Embryonic facial prominence (tissue), 1 donor: ENCODE measurements at regions not wholly inside any gene's neighbourhood (a gene's known extent, or its start where the extent isn't known, plus 50 kb on each side); places are given as distances from the start of the nearest gene placed in this dataset.
"Not testable (repeated sequence)": the region's sequence is repeated elsewhere in the genome, so short reads cannot be mapped to it uniquely, and the experiment has no call there.

Experiments
- DNase-seq: peaks from one replicate; pipeline ENCODE4 v3.0.0-alpha.2; 2016; ENCODE audit errors: extremely low spot score

DNA sequence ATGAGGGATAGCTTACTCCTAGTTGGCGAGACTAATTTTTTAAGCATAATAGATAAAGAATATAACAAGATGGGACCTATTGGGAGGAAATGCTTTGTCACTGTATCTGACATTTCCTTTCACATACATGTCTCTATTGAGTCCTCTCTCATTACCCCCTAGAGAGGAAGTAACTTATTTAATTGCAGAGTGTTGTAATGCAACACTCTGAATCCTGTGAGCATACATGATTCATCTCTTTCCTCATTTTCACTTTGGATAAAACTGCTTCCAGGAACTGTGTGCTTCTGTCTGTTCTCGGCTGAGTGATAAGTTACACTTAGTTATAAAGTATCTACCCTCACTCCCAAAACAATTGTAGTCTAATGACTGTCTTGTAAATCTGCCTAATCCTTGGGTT, 266.1 kb upstream of the ANXA10 start:
- no peak for DNase-seq

DNA sequence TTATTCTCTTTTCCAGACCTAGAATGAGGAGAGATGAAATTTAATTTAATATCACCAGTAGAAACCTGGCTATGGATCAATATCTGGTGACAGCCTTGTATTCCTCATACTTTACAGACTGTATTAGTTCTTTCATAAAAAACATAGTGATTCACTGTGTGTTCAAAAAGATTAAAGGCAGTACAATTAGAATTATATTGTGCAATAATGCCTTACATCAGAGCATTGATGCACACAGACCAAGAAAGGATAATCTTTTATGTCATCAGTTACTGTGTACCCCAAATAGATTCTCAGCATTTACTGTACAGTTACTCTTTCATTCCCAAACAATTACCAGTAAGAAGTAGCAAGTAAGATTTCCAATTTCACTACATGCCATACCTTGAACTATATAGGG, 260.5 kb upstream of the ANXA10 start:
- DNase-seq, result no peak

DNA sequence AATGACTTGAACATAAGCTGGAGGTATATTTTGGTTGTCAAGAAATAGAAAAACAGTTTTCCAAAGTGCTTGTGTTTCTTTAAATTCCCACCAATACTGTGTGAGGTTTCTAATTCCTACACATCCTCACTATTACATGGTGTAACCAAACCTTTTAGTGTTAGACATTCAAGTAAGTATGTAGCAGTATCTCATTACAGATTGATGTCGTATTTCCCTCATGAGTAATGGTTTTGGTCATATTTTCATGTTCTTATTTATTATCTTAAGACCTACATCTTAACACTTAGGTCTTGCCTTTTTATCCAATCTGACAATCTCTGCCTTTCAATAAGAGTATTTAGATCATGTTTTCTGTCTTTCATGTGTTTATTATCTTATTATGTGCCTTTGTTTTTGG, 253.7 kb upstream of the ANXA10 start:
- DNase-seq, result no peak

- no peak for DNase-seq
Measured at GRCh38 chr4:167842487-167842886, 249.8 kb upstream of the ANXA10 start.

DNA sequence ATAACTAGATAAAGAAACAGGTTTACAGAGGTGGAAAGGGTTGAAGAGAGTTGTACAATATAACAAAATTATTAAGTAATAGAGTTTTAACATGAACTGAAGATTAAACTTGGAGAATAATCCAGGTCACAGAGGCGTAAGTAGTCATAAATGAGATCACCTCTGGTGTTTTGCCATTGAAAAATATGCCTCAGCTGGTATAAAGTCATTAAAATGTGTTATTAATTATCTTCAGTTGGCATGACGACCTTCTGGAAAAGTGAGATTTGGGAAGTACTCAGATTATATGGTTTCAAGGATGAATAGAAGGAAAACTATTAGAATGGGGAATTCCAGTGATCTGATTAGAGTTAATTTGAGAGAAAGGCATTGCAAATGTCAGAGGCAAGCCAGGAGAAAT, 237.5 kb upstream of the ANXA10 start:
- DNase-seq, result no peak

GRCh38 chr4:167858127-167858526, 234.2 kb upstream of the ANXA10 start:
- DNase-seq, result not testable (repeated sequence)

DNA sequence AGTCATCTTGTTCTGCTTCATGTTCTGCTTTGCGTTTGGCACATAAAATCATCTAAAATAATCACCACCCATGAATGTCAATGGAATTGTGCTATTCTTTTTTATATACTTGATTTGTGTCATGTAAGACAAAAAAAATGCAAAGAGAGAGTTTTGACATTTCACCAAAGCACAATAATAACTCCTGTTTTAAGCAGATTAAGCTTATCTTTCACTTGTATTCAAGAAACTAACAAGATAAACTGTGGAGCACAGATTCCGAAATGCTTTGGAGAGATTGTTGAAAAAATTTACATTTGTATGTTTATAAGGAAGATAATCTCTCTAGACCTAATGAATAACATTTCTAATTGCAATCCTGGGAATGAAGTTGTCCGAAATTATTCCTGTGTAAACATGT, 225.1 kb upstream of the ANXA10 start:
- no peak for DNase-seq

GRCh38 chr4:167868163-167868562, 224.2 kb upstream of the ANXA10 start:
- DNase-seq, result no peak

- DNase-seq, result no peak
Measured at GRCh38 chr4:167873496-167873895, 218.8 kb upstream of the ANXA10 start.

DNA sequence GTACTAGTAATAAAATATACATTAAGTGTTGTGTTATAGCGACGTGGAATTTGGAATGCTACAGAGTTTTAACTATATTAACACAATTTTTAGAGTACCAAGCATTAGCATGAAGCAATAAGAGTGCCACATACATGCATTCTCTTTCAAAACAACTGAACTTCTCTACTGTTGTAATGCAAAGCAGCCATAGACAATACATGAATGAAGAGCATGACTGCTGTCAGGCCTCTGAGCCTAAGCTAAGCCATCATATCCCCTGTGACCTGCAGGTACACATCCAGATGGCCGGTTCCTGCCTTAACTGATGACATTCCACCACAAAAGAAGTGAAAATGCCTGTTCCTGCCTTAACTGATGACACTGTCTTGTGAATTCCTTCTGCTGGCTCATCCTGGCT, 216.2 kb upstream of the ANXA10 start:
- DNase-seq, result not testable (repeated sequence)

GRCh38 chr4:167877826-167878225, 214.5 kb upstream of the ANXA10 start:
- DNase-seq, result not testable (repeated sequence)

GRCh38 chr4:167883266-167883665, 209.1 kb upstream of the ANXA10 start:
- no peak for DNase-seq

DNA sequence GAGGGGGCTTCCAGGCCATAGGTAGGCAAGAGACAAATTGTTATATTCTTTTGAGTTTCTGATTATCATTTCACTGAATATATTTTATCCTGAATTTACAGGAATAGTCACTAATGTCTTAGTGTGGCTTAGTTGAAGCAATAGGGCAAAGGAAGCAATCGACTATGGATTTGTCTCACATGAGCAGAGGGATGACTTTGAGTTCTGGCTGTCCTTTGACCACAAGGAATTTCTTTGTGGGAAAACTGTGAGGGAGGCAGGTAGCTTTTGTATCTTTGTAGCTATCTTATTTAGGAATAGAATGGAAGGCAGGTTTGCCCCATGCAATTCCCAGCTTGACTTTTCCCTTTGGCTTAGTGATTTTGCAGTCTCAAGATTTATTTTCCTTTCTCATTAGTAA, 207.3 kb upstream of the ANXA10 start:
- DNase-seq, result no peak

- DNase-seq, result no peak
Measured at GRCh38 chr4:167885872-167886271, 206.5 kb upstream of the ANXA10 start.

- DNase-seq, result no peak
Measured at GRCh38 chr4:167887726-167888125, 204.6 kb upstream of the ANXA10 start.

DNA sequence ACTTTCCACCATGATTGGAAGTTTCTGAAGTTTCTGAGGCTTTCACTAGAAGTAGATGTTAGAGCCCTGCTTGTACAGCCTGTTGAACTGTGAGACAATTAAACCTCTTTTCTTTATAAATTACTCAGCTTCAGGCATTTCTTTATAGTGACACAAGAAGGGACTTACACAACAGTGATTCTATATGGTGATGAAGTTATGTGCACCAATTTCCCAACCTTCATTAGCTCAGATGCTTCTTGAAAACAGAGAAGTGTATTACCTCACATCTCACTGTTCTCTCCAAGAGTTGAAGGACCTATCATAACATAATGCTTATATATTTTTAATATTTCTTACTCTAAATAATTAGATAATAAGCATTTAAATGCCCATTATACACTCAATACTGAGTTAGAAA, 202.1 kb upstream of the ANXA10 start:
- no peak for DNase-seq

- DNase-seq, result peak; percentile 11
Measured at GRCh38 chr4:167893531-167893930, 198.8 kb upstream of the ANXA10 start.

DNA sequence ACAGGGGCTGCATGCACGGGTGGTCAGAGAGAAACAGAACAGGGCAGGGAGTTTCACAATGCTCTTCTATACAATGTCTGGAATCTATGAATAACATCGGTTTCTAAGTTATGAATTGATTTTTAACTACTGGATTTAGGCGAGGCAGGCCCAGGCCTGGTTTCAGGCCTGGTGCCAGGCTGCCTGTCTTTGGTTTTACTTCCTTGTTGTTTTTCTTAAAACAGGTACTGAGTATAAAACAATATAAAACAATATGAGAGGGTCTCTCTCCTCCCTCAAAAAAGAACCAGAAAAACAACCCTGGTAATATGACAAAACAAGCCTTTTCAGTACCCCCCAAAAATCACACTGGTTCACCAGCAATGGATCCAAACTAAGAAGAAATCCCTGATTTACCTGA, 196.1 kb upstream of the ANXA10 start:
- DNase-seq, result not testable (repeated sequence)

DNA sequence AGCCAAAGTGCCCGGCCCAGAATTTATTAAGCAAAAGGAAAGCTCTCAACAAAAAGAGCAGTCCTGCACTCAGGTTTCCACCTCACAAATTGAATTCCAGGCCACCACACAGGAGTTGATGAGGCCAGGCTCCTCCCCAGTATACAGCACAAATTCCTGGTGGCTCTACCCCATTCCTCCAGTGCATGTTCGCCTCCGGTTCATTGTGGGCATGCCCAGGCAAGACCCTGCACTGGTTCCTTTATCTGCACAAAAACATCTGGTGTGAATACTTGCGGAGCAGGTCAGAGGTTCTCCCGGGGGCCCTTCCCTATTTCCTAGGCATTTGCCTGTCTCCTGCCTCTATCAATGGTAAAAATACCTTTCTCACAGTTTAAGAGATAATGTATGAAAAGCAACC, 195.2 kb upstream of the ANXA10 start:
- no peak for DNase-seq

- no peak for DNase-seq
Measured at GRCh38 chr4:167903291-167903721, 189.0 kb upstream of the ANXA10 start.

GRCh38 chr4:167906851-167907250, 185.5 kb upstream of the ANXA10 start:
- no peak for DNase-seq

GRCh38 chr4:167908816-167909215, 183.5 kb upstream of the ANXA10 start:
- no peak for DNase-seq

DNA sequence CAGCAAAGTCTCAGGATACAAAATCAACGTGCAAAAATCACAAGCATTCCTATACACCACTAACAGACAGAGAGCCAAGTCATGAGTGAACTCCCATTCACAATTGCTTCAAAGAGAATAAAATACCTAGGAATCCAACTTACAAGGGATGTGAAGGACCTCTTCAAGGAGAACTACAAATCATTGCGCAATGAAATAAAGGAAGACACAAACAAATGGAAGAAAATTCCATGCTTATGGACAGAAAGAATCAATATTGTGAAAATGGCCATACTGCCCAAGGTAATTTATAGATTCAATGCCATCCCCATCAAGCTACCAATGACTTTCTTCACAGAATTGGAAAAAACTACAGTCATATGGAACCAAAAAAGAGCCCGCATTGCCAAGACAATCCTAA, 179.8 kb upstream of the ANXA10 start:
- DNase-seq, result not testable (repeated sequence)

GRCh38 chr4:167918077-167918476, 174.3 kb upstream of the ANXA10 start:
- no peak for DNase-seq

GRCh38 chr4:167930166-167930565, 162.2 kb upstream of the ANXA10 start:
- no peak for DNase-seq
